NCI-H82 (cell line): ENCODE measurements at regions not wholly inside any gene's neighbourhood (a gene's known extent, or its start where the extent isn't known, plus 50 kb on each side); places are given as distances from the start of the nearest gene placed in this dataset.

Experiments
- DNase-seq: peaks from one replicate; lab custom pipeline; 2025; lab: John Stamatoyannopoulos, UW

DNA sequence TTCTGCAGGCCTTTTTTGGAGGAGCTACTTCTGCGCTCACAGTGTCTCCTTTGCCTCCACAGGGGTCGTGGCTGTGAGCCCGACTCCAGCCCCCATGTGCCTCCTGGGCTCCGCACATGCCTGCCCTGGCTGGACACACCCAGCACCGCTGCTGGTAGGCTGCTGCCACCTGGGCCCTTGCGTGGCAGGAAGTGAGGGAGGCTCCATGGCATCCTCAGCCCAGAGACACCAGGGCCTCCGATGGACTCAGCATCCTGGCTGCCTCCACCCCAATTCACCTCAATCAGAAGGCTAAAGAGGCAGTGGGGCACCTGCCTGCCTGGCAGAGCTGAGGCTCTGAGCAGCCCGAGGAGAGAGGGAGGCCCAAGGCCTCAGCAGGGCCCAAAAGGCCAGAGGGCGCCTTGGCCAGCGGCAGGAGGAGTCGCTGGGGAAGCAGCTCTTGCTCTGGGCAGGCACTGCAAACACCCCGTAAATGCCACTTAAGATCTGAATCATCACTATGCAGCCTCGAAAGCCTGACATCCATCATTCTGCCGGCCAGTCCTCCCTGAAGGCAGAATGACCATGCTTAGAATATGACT lies 68.3 kb upstream of the OTOS start:
- DNase-seq: no peak

GRCh38 chr2:240209493-240209892 lies 69.0 kb upstream of the OTOS start:
- DNase-seq: no peak

DNA sequence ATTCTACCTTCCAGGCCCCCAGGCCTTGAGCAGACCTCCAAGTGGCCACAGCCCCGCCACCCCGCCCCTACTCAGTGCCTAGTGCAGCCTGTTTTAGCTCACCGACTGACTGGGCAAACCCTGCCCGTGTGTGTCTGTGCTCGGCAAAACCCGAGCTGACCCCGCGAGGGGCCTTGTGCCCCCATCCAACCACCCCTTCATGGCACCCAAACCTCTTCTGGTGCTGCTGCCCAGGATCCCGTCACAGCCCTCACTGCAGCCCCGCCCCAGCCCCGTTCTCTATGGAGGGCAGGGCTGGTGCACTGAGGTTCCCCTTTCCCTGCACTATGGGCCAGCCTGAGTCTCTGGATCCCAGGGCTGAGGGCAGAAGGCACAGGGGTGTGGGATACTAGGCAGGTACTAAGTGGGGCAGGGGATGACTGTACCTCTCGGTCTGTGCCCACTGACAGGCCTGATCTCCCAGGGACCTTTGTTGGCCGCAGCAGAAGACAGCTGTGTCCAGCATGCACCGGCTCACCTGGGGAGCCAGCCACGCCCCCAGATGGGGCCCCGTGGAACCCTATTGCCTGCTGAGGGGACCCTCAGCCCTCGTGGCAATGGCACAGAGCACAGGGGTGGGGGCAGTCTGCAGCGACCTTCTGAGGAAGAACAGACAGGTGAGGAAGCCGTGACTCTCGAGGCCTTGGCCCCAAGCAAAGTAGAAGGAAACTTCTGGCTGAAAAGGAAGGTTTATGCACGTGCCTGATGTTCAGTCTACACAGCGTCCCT lies 69.9 kb upstream of the OTOS start:
- DNase-seq: no peak

- no peak for DNase-seq
Measured at GRCh38 chr2:240211096-240211495, 70.6 kb upstream of the OTOS start.

- no peak for DNase-seq
Measured at GRCh38 chr2:240211598-240212424, 71.4 kb upstream of the OTOS start.

GRCh38 chr2:240212425-240213225 lies 72.2 kb upstream of the OTOS start:
- no peak for DNase-seq

GRCh38 chr2:240213226-240213475 lies 72.7 kb upstream of the OTOS start:
- DNase-seq: no peak

DNA sequence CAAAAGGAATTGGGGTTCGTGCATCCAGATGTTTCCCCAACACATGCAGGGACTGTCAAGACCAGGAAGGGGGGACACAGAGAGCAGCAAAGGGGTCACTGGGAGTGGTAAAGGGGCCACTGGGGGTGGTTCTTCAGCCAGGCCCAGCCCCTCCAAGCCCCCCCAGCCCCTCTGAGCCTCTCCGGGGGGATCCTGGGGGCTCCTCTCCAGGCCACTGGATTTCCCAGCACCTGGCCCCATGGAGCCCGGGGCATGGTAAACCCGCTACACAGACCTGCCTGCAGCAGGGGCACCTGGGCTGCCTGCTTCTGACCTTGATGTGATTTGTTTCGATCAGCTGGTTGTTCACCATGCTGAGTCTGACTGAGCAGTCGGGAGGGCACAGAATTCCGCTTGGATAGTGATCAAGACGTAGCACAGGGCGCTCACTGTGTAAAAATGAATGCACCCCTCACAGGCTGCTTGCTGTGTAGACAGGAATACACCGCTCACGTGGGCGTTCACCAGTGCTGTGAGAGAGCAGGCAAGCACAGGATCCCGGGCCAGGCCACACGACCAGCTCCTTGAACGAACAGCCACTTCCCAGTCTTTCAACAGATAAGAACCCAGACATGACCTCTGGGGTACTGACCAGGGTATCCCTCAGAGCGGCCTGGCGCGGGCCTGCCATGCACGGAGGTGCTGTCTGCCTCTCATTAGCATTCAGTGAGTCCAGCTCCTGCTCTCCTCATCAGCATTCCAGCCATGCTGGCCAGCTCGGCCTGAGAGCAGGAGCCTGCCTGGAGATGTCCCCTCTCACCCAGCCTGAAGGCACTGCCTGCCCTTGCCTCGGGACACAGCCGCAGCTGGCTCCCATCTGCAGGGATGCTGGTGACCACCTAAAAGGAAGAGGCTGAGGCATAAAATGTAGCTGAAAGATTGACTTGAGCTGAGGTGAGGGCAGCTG lies 73.3 kb upstream of the OTOS start:
- no peak for DNase-seq

- DNase-seq: no peak
Measured at GRCh38 chr2:240214790-240215675, 74.6 kb upstream of the OTOS start.

- no peak for DNase-seq
Measured at GRCh38 chr2:240215676-240216051, 75.2 kb upstream of the OTOS start.

GRCh38 chr2:240216167-240216566 lies 75.7 kb upstream of the OTOS start:
- no peak for DNase-seq

GRCh38 chr2:240217431-240218301 lies 77.2 kb upstream of the OTOS start:
- peak; percentile 23 for DNase-seq

GRCh38 chr2:240219208-240219890 lies 78.9 kb upstream of the OTOS start:
- no peak for DNase-seq

- no peak for DNase-seq
Measured at GRCh38 chr2:240220371-240220770, 79.9 kb upstream of the OTOS start.

DNA sequence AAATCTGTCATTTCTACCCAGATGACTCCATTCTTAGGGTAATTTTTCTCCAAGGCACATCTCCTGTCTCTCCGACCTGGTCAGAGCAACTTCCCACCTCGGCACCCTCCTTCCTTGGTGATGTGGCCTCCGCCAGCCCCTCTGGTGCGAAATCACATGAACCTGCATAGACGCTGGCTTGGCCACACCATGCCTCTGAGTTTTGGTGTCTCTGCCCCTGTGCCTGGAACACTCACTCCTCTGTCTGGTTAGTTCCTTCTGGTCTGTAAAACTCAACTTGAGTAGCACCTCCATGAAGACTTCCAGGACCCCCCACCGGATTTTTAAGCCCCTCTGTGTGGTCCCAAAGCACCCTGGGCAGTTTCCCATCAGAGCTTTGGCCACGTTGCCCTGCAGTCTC lies 83.2 kb upstream of the OTOS start:
- no peak for DNase-seq

DNA sequence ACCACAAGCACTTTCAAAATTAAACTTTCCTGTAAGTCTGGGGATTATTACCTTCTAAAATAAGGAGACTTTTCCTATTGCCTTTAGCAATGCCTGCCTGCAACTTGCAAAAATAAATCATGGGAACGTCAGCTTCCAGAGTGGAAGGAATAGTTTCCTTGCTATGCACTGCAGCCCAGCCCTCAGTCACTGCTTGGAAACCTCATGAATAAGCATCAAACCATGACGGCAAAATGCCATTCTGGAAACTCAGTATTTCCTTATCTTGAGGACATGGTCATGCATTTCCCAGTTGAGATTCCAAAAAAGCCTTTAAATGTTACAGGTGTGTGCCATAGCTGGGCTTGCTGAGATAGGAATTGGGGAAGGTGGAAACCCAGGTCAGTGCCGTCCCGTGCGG lies 84.2 kb upstream of the OTOS start:
- DNase-seq: no peak

DNA sequence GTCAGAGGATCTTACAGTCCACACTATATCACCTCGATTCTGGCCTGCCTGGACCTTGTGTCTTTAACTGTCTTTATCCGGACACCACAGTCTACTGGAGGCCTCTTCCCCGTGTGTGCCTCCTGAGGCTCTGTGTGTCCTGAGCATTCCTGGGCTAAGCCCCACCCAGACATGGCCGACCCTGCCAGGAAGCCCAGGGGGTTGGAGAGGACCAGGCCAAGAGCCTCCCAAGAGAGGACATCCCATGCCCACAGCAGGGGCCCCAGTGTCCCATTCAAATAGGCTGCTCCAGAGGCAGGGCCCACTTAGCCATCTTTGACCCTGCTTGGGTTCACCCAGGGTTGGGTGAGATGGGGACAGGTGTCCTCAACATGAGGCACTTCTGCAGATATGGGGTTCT lies 84.7 kb upstream of the OTOS start:
- no peak for DNase-seq

GRCh38 chr2:240225660-240226475 lies 85.4 kb upstream of the OTOS start:
- DNase-seq: no peak
